IMR-90 (cell line): ENCODE measurements at regions not wholly inside any gene's neighbourhood (a gene's known extent, or its start where the extent isn't known, plus 50 kb on each side); places are given as distances from the start of the nearest gene placed in this dataset.

Experiments
- ATAC-seq: fragments of 200-7000 bp; cut with Tn5 transposase; 2 replicates; pipeline ENCODE4 v1.9.1; 2020; ENCODE audit warnings: low read depth, mild to moderate bottlenecking, moderate library complexity
- BruUV-seq: library from RNA; stranded (reverse); fragments of 400-500 nt; replicated peaks from 2 replicates; lab custom pipeline; 2021; lab: Mats Ljungman, UMichigan
- CTCF ChIA-PET: fragments of 300-600 bp; formaldehyde crosslinking; extraction: SDS; loops from one replicate; lab custom pipeline; 2021; ENCODE audit warnings: antibody characterized with exemption; lab: Yijun Ruan, JAX
- POLR2A ChIA-PET: fragments of 300-600 bp; sonication (Branson Sonifier 250); formaldehyde crosslinking; loops from one replicate; lab custom pipeline; 2022; ENCODE audit warnings: antibody characterized with exemption; ENCODE audit not compliant: unreplicated experiment; lab: Charles Lee
- DNase-seq: peaks from one replicate; pipeline ENCODE4 v3.0.0; 2013
- H2AFZ ChIP-seq: replicated peaks from 2 replicates; pipeline ENCODE3; 2013; ENCODE audit warnings: low read length, mild to moderate bottlenecking; ENCODE audit not compliant: poor library complexity
- H2AK5ac ChIP-seq: 2 replicates; pipeline ENCODE4 v1.6.1; 2013; ENCODE audit warnings: low read depth, low read length, inconsistent platforms
- H2AK9ac ChIP-seq: replicated peaks from 2 replicates; pipeline ENCODE3; 2013; ENCODE audit warnings: mild to moderate bottlenecking, low read depth, low read length, moderate library complexity; ENCODE audit not compliant: poor library complexity
- H2BK120ac ChIP-seq: 2 replicates; pipeline ENCODE4 v1.6.1; 2013; ENCODE audit warnings: low read depth, low read length, inconsistent platforms
- H2BK15ac ChIP-seq: 3 replicates; pipeline ENCODE4 v1.6.1; 2013; ENCODE audit warnings: low read depth, low read length, inconsistent platforms
- H2BK20ac ChIP-seq: 2 replicates; pipeline ENCODE4 v1.6.1; 2013; ENCODE audit warnings: low read depth, mild to moderate bottlenecking, inconsistent platforms, low read length, moderate library complexity
- H2BK5ac ChIP-seq: 2 replicates; pipeline ENCODE4 v1.6.1; 2013; ENCODE audit warnings: mild to moderate bottlenecking, low read depth, low read length, inconsistent platforms; ENCODE audit not compliant: poor library complexity, severe bottlenecking
- H3K14ac ChIP-seq: replicated peaks from 2 replicates; pipeline ENCODE4 v1.6.1; 2013; ENCODE audit warnings: low read depth, low read length, inconsistent platforms
- H3K18ac ChIP-seq: 2 replicates; pipeline ENCODE4 v1.6.1; 2013; ENCODE audit warnings: low read depth, low read length, control low read depth
- H3K23ac ChIP-seq: 2 replicates; pipeline ENCODE4 v1.6.1; 2013; ENCODE audit warnings: low read depth, low read length, inconsistent platforms
- H3K27ac ChIP-seq: 2 replicates; pipeline ENCODE4 v1.5.1; 2013; ENCODE audit warnings: mild to moderate bottlenecking, control low read depth, low read length; ENCODE audit not compliant: insufficient read depth
- H3K27me3 ChIP-seq: 2 replicates; pipeline ENCODE4 v1.6.1; 2013; ENCODE audit warnings: low read length; ENCODE audit not compliant: control insufficient read depth, insufficient read depth
- H3K36me3 ChIP-seq: 2 replicates; pipeline ENCODE4 v1.6.1; 2013; ENCODE audit warnings: low read length, mixed read lengths; ENCODE audit not compliant: control insufficient read depth, insufficient read depth
- H3K4ac ChIP-seq: 2 replicates; pipeline ENCODE4 v1.6.1; 2013; ENCODE audit warnings: low read depth, low read length, inconsistent platforms
- H3K4me1 ChIP-seq: 2 replicates; pipeline ENCODE4 v1.6.1; 2013; ENCODE audit warnings: low read length, mixed read lengths; ENCODE audit not compliant: control insufficient read depth, insufficient read depth
- H3K4me2 ChIP-seq: 2 replicates; pipeline ENCODE4 v1.6.1; 2013; ENCODE audit warnings: low read depth, mild to moderate bottlenecking, control low read depth, low read length, moderate library complexity
- H3K4me3 ChIP-seq: 2 replicates; pipeline ENCODE4 v1.5.1; 2013; ENCODE audit warnings: low read depth, mild to moderate bottlenecking, control low read depth, low read length, moderate library complexity; ENCODE audit not compliant: insufficient read depth
- H3K56ac ChIP-seq: 2 replicates; pipeline ENCODE4 v1.6.1; 2013; ENCODE audit warnings: low read length, inconsistent platforms; ENCODE audit not compliant: insufficient read depth; ENCODE audit errors: extremely low read depth
- H3K79me1 ChIP-seq, 2 experiments: 2 replicates each; pipeline ENCODE4 v1.6.1; 2013; ENCODE audit warnings: low read length in 2 of 2, inconsistent platforms in 1 of 2, low read depth in 1 of 2
- H3K9ac ChIP-seq: 2 replicates; pipeline ENCODE4 v1.6.1; 2013; ENCODE audit warnings: low read depth, low read length, control low read depth
- H3K9me1 ChIP-seq: 2 replicates; pipeline ENCODE4 v1.6.1; 2013; ENCODE audit warnings: low read length, inconsistent platforms; ENCODE audit not compliant: insufficient read depth
- H3K9me3 ChIP-seq: 2 replicates; pipeline ENCODE4 v1.6.1; 2013; ENCODE audit warnings: low read length; ENCODE audit not compliant: control insufficient read depth, insufficient read depth
- H4K20me1 ChIP-seq: 2 replicates; pipeline ENCODE4 v1.6.1; 2013; ENCODE audit warnings: low read length, inconsistent platforms; ENCODE audit not compliant: insufficient read depth
- H4K5ac ChIP-seq: 2 replicates; pipeline ENCODE4 v1.6.1; 2013; ENCODE audit warnings: mild to moderate bottlenecking, low read depth, low read length, control low read depth
- H4K8ac ChIP-seq, 2 experiments: 2 replicates each; pipeline ENCODE4 v1.6.1; 2013; ENCODE audit warnings: low read depth in 2 of 2, low read length in 2 of 2, control low read depth in 1 of 2, inconsistent platforms in 1 of 2
- H4K91ac ChIP-seq: 2 replicates; pipeline ENCODE4 v1.6.1; 2013; ENCODE audit warnings: low read depth, low read length, inconsistent platforms; ENCODE audit not compliant: insufficient read depth
- CEBPB ChIP-seq: IDR thresholded peaks from 2 replicates; pipeline ENCODE4 v1.6.1; 2012; ENCODE audit warnings: low read depth, low read length, improper control_type of control experiment
- CTCF ChIP-seq: conservative IDR thresholded peaks from 2 replicates; pipeline ENCODE4 v1.5.1; 2012; ENCODE audit warnings: mild to moderate bottlenecking, low read depth, low read length, improper control_type of control experiment
- FOS ChIP-seq: fragments of 150-350 bp; IDR thresholded peaks from 2 replicates; pipeline ENCODE4 v1.6.1; 2016; ENCODE audit warnings: low read depth, low read length
- MXI1 ChIP-seq: IDR thresholded peaks from 2 replicates; pipeline ENCODE4 v1.6.1; 2012; ENCODE audit warnings: low read depth, mild to moderate bottlenecking, low read length, moderate library complexity, borderline replicate concordance
- NFE2L2 ChIP-seq: fragments of 150-350 bp; IDR thresholded peaks from 2 replicates; pipeline ENCODE4 v1.6.1; 2016; ENCODE audit warnings: low read depth, mild to moderate bottlenecking, low read length
- POLR2A ChIP-seq: IDR thresholded peaks from 2 replicates; pipeline ENCODE4 v1.6.1; 2012; ENCODE audit warnings: mild to moderate bottlenecking, low read depth, low read length
- WGBS, 2 experiments: methylation state at CpG; one replicate each; pipeline versions ENCODE4 v1.1.5 to v1.1.7; 2013; ENCODE audit warnings: missing lambda C conversion rate in 2 of 2; ENCODE audit not compliant: insufficient read length in 1 of 2; ENCODE audit errors: extremely low coverage in 2 of 2; 5-methylcytosine and 5-hydroxymethylcytosine counted together
- dilution Hi-C: fragments of 300-500 bp; cut with HindIII; formaldehyde crosslinking; loops from one replicate; pipeline ENCODE4 v1.14.3; 2018; ENCODE audit warnings: low sequenced_read_pairs; ENCODE audit not compliant: unreplicated experiment
- in situ Hi-C: fragments of 300-500 bp; cut with MboI; formaldehyde crosslinking; loops from 3 replicates; pipeline ENCODE4 v1.14.3; 2019; ENCODE audit warnings: low sequenced_read_pairs, inconsistent platforms, mixed read lengths
- intact Hi-C: fragments of 100-400 bp; cut with micrococcal nuclease; formaldehyde crosslinking; loops from 2 replicates; pipeline ENCODE4 v1.10.0; 2022

GRCh38 chr5:174413567-174414314 lies 310.6 kb upstream of the MSX2 start:
- peak; percentile 84 for DNase-seq
- H3K23ac ChIP-seq = no peak overlapping the region
- ATAC-seq = peak; percentile 87
- TF ChIP-seq CEBPB (peak; percentile 25; the same call in 1 of the 2 replicates), FOS (no peak), NFE2L2 (no peak), CTCF (no peak), MXI1 (no peak), POLR2A (no peak)
- no peak overlapping the region for H4K5ac ChIP-seq
- H4K8ac ChIP-seq = no peak overlapping the region
- no peak overlapping the region for H4K91ac ChIP-seq
- no peak overlapping the region for H2BK120ac ChIP-seq
- no peak overlapping the region for H2AFZ ChIP-seq
- H3K27me3 ChIP-seq = no peaks in the 10 kb centered on the region; the same call in none of the 2 replicates
- intact Hi-C loops = loop anchor here (1.0 kb wide), 1 partner anchor 86 kb away; no protein-coding TSS in a partner anchor
- H3K9ac ChIP-seq = no peak overlapping the region
- no peak overlapping the region for H3K4ac ChIP-seq
- no peaks in the 10 kb centered on the region for H3K79me1 ChIP-seq
- H3K9me3 ChIP-seq = no peaks in the 10 kb centered on the region
- no peaks in the 10 kb centered on the region for H3K9me1 ChIP-seq
- no peak overlapping the region for H3K18ac ChIP-seq
- H4K20me1 ChIP-seq = no peaks in the 10 kb centered on the region
- H3K36me3 ChIP-seq = no peaks in the 10 kb centered on the region
- dilution Hi-C loops = no loop called here
- no peak overlapping the region for H2AK9ac ChIP-seq
- no TSS peak for BruUV-seq
- H3K14ac ChIP-seq = no peak overlapping the region
- H3K4me3 ChIP-seq = no peak overlapping the region
- peaks cover 2% of the 10 kb centered on the region; the same call in 1 of the 2 replicates for H3K4me1 ChIP-seq
- no peak overlapping the region for H2BK20ac ChIP-seq
- CTCF ChIA-PET = interaction anchor here (0.6 to 2.1 kb wide), 4 partner anchors 9 to 452 kb away, joined by 3 to 11 read pairs (median 5); no protein-coding TSS in a partner anchor
- no CpG with 5 or more reads among the region's 10 CpGs for WGBS, 2 experiments
- H2BK5ac ChIP-seq = no peak overlapping the region
- no peak overlapping the region for H3K4me2 ChIP-seq
- H2BK15ac ChIP-seq = no peak overlapping the region
- in situ Hi-C loops = loop anchor here (25.0 kb wide), 1 partner anchor 324 kb away; no protein-coding TSS in a partner anchor
- no peak overlapping the region for H3K56ac ChIP-seq
- H3K27ac ChIP-seq = peak overlapping the region; percentile 24; the same call in 1 of the 2 replicates
- no peak overlapping the region for H2AK5ac ChIP-seq
- POLR2A ChIA-PET = no interaction called here
